ENCODE measurements at regions not wholly inside any gene's neighbourhood (a gene's known extent, or its start where the extent isn't known, plus 50 kb on each side); places are given as distances from the start of the nearest gene placed in this dataset.

- H3K79me2 ChIP-seq (ENCODE audit: insufficient read depth, low read depth, low read length): no peaks in the 10 kb centered on the region
- no peaks in the 10 kb centered on the region for H3K9me3 ChIP-seq (ENCODE audit: low read length)
- intact Hi-C loops (cut with micrococcal nuclease; ENCODE audit: unreplicated experiment): loop anchor here (10.0 kb wide), 1 partner anchor 455 kb away; no protein-coding TSS in a partner anchor
- no peak overlapping the region for H2AFZ ChIP-seq (ENCODE audit: low read length)
- no peak overlapping the region for H3K4me3 ChIP-seq (ENCODE audit: low read depth, low read length, poor library complexity, severe bottlenecking)
- no peak for DNase-seq (ENCODE audit: low spot score)
- POLR2A ChIA-PET: no interaction called here
- H3K4me1 ChIP-seq (ENCODE audit: insufficient read depth, low read length, poor library complexity, severe bottlenecking): no peaks in the 10 kb centered on the region
- no peak for TF ChIP-seq CTCF (conservative IDR thresholded peaks at IDR 0.05; ENCODE audit: low read length)
- no peak for TF ChIP-seq EZH2phosphoT487 (IDR thresholded peaks at IDR 0.05; ENCODE audit: borderline replicate concordance, low read depth, low read length)
- no peaks in the 10 kb centered on the region for H4K20me1 ChIP-seq (ENCODE audit: insufficient read depth, low read length)
- no TSS peak for BruUV-seq (replicated peaks)
- no peaks in the 10 kb centered on the region for H3K9me2 ChIP-seq (ENCODE audit: insufficient read depth, low read length)
- no peaks in the 10 kb centered on the region for H3K36me3 ChIP-seq (ENCODE audit: insufficient read depth, low read length)
- H3K4me2 ChIP-seq (ENCODE audit: low read length): no peak overlapping the region
- H3K27ac ChIP-seq (ENCODE audit: low read depth, low read length, poor library complexity, severe bottlenecking): no peak overlapping the region
- CTCF ChIA-PET (ENCODE audit: unreplicated experiment): no interaction called here
Observed at GRCh38 chr4:123559955-123560871, 163.6 kb downstream of the SPRY1 start.

- ChIA-PET POLR2A (no interaction called here), CTCF (ENCODE audit: unreplicated experiment) (no interaction called here)
- H3K4me1 ChIP-seq (ENCODE audit: insufficient read depth, low read length, poor library complexity, severe bottlenecking): no peaks in the 10 kb centered on the region
- DNase-seq (ENCODE audit: low spot score): no peak
- H3K36me3 ChIP-seq (ENCODE audit: insufficient read depth, low read length): no peaks in the 10 kb centered on the region
- no peak overlapping the region for H3K27ac ChIP-seq (ENCODE audit: low read depth, low read length, poor library complexity, severe bottlenecking)
- H3K9me3 ChIP-seq (ENCODE audit: low read length): no peaks in the 10 kb centered on the region
- H3K79me2 ChIP-seq (ENCODE audit: insufficient read depth, low read depth, low read length): no peaks in the 10 kb centered on the region
- H3K4me3 ChIP-seq (ENCODE audit: low read depth, low read length, poor library complexity, severe bottlenecking): no peak overlapping the region
- no peaks in the 10 kb centered on the region for H4K20me1 ChIP-seq (ENCODE audit: insufficient read depth, low read length)
- no peak overlapping the region for H2AFZ ChIP-seq (ENCODE audit: low read length)
- BruUV-seq (replicated peaks): no TSS peak
- no peak overlapping the region for H3K4me2 ChIP-seq (ENCODE audit: low read length)
- TF ChIP-seq CTCF (conservative IDR thresholded peaks at IDR 0.05; ENCODE audit: low read length): no peak
- intact Hi-C loops (cut with micrococcal nuclease; ENCODE audit: unreplicated experiment): loop anchor here (10.0 kb wide), 1 partner anchor 457 kb away; no protein-coding TSS in a partner anchor
- H3K9me2 ChIP-seq (ENCODE audit: insufficient read depth, low read length): no peaks in the 10 kb centered on the region
Observed at GRCh38 chr4:123561525-123561924, 164.9 kb downstream of the SPRY1 start.

All from OCI-LY7 (cell line).